PC-3 (cell line): ENCODE measurements at regions not wholly inside any gene's neighbourhood (a gene's known extent, or its start where the extent isn't known, plus 50 kb on each side); places are given as distances from the start of the nearest gene placed in this dataset.

ENCODE experiments used
- CTCF ChIP-seq: fragments of 300-600 bp; sonication (generic); conservative IDR thresholded peaks from 2 replicates; pipeline ENCODE4 v1.5.1; 2017; ENCODE audit warnings: antibody characterized with exemption, low read depth, mild to moderate bottlenecking, low read length
- EZH2 ChIP-seq: fragments of 300-600 bp; sonication (generic); IDR thresholded peaks from one replicate; pipeline ENCODE4 v1.6.1; 2017; ENCODE audit warnings: antibody characterized with exemption, mild to moderate bottlenecking, low read length; ENCODE audit not compliant: unreplicated experiment
- EZH2phosphoT487 ChIP-seq: fragments of 300-600 bp; sonication (generic); IDR thresholded peaks from 2 replicates; pipeline ENCODE4 v1.6.1; 2018; ENCODE audit warnings: mild to moderate bottlenecking, antibody characterized with exemption, low read length, borderline replicate concordance

- TF ChIP-seq CTCF (no peak), EZH2phosphoT487 (no peak), EZH2 (no peak)
These were observed 263.9 kb upstream of the JARID2 start for GRCh38 chr6:14981960-14982359.
